AG10803 (cell line): ENCODE measurements at regions not wholly inside any gene's neighbourhood (a gene's known extent, or its start where the extent isn't known, plus 50 kb on each side); places are given as distances from the start of the nearest gene placed in this dataset.

Experiments used
- DNase-seq: peaks from one replicate; pipeline ENCODE4 v3.0.0; 2010; ENCODE audit warnings: low read depth
- H3K4me3 ChIP-seq: 2 replicates; pipeline ENCODE4 v1.5.1; 2011; ENCODE audit warnings: mild to moderate bottlenecking, low read length, control low read depth
- CTCF ChIP-seq: conservative IDR thresholded peaks from 2 replicates; pipeline ENCODE4 v1.5.1; 2011; ENCODE audit warnings: mild to moderate bottlenecking, low read length, control low read depth, inconsistent platforms

GRCh38 chr14:54177641-54178621 lies 218.9 kb upstream of the CDKN3 start:
- H3K4me3 ChIP-seq = no peak overlapping the region
- TF ChIP-seq CTCF = no peak
- no peak for DNase-seq

GRCh38 chr14:54182419-54183045 lies 214.3 kb upstream of the CDKN3 start:
- TF ChIP-seq CTCF = no peak
- peak; percentile 75 for DNase-seq
- no peak overlapping the region for H3K4me3 ChIP-seq

DNA sequence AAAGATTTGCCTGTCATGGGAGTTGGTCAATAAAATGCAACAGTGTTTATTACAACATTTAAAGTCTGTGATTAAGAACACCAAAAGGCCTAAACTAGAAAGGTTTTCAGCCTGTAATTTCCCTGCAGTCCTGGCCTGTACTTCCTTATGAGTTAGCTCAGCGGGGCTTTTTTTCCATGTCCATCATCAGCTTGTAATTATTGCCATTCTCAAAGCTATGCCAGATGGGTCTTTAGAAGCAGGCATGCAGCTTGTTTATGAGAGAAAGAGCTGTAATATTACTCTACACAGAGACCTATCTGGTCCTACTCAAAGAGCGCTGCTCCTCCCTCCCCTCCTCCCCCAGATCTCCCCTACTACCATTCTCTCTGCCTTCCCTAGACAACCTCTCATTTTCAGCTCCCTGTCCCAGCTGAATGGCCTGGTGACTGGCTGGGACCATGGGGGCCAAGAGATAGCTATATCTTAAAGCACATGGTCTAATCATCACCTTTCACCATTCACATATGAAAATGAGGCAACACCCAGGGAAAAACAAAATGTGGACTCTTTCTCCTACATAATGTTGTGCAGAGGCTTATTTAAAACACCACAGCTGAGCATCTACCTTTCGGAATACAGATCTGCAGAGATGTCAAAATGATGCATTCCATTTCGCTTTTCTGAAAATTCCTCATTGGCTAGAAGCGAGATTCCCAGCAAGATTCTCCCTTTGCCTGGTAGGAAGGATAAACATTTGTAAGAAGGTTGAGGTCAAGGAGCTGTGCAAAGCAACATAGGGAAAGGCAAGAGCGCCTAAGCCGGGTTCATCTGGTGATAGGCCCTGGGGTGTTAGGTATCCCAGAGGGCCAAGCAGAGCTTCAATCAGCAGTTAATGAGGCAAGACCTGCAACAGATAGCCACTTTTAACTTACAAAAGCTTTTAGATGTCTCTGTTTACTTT lies 209.7 kb upstream of the CDKN3 start:
- DNase-seq = peak; percentile 29
- no peak for TF ChIP-seq CTCF
- no peak overlapping the region for H3K4me3 ChIP-seq

GRCh38 chr14:54188064-54188666 lies 208.6 kb upstream of the CDKN3 start:
- no peak for DNase-seq
- H3K4me3 ChIP-seq = no peak overlapping the region
- no peak for TF ChIP-seq CTCF

DNA sequence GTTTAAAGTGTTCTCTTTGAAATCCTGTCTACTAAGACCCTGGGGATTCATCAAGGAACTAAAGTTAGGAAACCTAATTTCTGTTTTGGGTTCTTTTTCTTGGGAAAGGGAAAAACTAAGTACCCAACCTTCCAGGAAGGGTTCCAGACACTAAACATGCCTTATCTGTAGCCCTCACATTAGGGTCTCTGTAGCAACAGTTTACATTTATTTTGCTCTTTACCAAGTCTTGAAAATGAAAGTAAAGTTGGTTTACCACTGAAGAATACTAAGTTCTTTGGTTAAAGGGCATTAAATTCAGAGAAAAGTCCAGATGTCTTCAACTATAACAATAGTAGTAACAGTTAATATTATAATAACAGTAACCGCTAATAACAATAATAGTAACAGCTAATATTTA lies 207.5 kb upstream of the CDKN3 start:
- no peak for TF ChIP-seq CTCF
- no peak overlapping the region for H3K4me3 ChIP-seq
- no peak for DNase-seq

DNA sequence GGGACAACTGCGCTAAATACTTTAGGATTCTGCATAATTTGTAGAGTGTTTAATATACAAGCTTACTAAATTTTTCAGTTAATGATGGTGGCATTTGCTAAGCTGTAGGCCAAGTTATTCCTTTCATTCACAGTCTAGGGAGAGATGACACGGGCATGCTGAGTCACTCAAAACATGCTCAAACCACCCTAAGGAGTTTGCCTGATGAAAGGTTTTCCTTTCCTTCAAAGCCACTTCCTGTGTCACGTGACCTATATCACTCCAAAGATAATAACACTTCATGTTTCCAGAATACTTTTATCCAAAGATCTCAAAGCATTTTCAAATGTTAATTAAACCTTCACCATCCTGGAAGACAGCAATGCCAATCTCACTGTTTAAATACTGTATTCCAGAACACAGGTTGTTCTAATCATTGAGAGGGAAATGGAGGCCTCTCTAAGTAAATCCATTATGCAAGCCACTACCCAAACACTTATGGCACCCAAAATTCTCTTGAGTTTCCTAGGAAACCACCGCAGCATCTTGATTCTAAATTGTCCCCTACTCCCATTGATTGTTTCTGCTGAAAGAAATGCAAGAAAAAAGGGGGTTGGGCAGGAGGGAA lies 207.0 kb upstream of the CDKN3 start:
- DNase-seq = peak; percentile 73

More for the DNA sequence above, 207.0 kb upstream of the CDKN3 start:
- no peak for TF ChIP-seq CTCF
- H3K4me3 ChIP-seq = no peak overlapping the region
